NCI-H748 treated with DMSO at 0.1 percent for 48 hours (cell line): ENCODE measurements at regions not wholly inside any gene's neighbourhood (a gene's known extent, or its start where the extent isn't known, plus 50 kb on each side); places are given as distances from the start of the nearest gene placed in this dataset.
"Not testable (repeated sequence)": the region's sequence is repeated elsewhere in the genome, so short reads cannot be mapped to it uniquely, and the experiment has no call there.

Experiments
- DNase-seq: peaks from one replicate; lab custom pipeline; 2025; lab: John Stamatoyannopoulos, UW

DNA sequence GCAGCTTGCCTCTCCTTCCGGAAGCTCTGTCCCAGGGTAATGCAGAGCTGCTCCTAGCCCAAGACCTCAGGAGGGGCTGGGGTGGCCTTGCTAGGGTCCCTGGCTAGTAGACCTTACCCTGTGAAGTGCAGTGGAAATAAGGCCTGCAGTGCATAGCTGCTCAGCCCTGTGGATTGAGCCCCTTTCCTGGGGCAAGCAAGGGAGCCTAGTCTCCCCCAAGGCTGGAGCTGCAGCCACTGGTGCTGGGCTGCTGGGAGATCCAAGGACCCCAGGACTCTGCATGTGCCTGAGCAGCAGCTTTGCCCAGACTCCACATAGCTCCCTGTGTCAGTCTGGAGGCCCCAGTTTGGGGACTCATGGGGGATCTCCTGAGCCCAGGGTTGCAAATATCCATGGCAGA, 57.9 kb downstream of the FANCF start:
- DNase-seq = no peak

DNA sequence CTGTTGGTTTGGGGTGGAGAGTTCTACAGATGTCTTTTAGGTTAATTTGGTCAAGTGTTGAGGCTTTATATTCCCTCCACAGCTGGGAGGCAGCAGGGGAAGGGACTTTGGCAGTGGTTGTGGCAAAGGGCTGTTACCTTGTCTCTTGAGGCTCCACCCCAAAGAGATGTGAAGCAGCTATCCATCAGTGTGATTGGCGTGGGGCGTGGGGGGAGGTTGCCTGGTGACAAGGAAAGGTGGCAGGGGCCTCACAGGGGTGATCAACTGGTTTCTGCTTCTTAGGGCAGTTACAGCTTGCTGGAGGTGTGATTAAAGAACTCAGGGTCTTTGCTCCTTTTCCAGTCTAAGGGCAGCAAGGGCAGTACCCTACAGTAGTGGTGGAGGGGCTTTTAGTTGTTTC, 59.3 kb downstream of the FANCF start:
- DNase-seq = no peak

DNA sequence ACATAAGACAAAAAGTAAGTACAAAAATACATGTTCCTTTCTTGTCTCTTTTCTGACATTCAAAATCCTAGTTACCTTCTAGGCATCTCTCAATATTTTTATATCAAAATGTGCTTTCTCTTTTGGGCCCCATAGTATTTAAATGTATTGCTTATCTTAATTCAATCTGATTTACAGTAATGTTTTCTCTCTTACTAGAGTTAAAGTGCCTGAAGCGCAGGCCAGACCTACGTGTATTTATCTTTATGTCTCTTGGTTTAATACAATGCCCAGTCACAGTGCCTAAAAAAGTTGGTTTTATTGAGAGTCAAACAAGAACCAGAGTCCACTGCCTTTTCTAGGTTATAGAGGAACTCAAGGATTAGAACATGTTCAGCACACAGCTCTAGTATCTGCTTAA, 64.3 kb downstream of the FANCF start:
- no peak for DNase-seq

GRCh38 chr11:22559416-22559815, 66.2 kb downstream of the FANCF start:
- DNase-seq = no peak

DNA sequence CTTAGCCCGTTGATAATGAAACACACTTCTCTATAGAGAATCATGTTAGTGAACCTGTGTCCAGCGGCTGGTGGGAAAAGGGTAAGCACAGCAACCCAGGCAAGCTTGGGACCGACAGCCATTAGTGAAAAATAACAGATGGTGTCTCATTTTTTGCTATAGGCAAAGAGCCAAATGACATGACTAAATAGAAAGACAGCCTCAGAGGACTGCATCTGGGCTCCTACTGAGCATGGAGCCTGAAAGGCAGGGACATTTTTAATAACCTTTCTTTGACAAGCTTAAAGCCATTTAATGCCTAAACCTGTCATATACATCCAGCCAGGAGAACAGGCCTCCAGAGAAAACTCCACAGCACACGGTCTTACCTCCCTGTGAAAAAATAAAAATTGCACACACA, 67.0 kb downstream of the FANCF start:
- no peak for DNase-seq

DNA sequence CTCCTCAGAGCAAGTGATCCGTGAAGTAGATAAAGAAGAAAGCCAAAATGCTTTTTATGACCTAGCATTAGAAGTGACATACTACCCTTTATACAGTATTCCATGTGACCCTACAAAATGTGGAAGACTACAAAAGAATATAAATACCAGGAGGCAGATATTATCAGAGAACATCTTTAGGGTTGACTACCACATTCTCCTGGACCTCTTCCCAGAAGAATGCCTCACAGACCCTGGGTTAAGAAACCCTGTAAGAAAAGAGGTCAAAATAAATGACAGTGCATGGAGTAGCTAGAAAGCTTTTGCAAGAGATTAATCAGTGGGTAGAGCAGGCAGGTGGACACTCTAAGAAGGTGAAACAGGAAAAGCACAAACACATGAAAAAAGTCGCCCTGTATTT, 69.2 kb downstream of the FANCF start:
- DNase-seq = no peak

DNA sequence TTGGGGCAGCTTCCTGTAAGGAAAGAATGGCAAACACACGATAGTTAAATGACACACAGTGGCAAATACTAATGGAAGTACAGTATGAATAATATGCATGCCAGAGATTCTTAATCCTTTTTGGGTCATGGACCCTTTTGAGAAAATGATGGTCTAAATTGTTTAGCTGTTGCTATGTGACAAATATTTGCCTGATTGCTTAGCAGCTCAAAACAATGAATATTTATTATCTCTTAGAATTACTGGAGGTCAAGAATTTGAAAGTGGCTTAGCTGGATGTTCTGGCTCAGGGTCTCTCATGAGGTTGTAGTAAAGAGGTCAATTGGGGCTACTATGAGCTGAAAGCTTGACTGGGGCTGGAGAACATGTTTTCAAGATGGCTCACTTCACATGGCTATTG, 69.7 kb downstream of the FANCF start:
- DNase-seq = no peak

- no peak for DNase-seq
Measured at GRCh38 chr11:22554221-22554620, 71.4 kb downstream of the FANCF start.

DNA sequence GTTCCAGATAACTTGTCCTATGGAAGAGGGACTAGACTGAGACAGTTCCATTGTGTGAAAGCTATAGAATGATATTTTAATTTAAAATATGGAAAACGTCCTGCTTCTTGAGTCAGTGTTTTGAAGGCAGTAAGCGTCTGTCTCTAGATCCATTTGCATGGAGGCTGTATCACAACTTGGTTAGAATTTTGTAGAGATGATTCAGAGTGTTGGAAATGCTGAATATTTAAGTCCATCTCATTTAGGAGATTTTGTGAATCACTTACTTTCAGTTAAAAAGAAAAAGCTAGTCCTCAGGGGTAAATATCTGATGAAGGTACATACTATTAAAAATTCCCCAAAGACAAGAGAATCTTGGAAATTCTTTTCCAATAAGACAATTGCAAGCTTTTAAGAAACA, 72.7 kb downstream of the FANCF start:
- no peak for DNase-seq

GRCh38 chr11:22546746-22547145, 78.9 kb downstream of the FANCF start:
- DNase-seq = no peak

- no peak for DNase-seq
Measured at GRCh38 chr11:22543261-22543660, 82.4 kb downstream of the FANCF start.

GRCh38 chr11:22539821-22540256, 85.8 kb downstream of the FANCF start:
- DNase-seq = peak; percentile 15

- DNase-seq = no peak
Measured at GRCh38 chr11:22536071-22536470, 89.6 kb downstream of the FANCF start.

GRCh38 chr11:22528612-22529429, 96.8 kb downstream of the FANCF start:
- not testable (repeated sequence) for DNase-seq

DNA sequence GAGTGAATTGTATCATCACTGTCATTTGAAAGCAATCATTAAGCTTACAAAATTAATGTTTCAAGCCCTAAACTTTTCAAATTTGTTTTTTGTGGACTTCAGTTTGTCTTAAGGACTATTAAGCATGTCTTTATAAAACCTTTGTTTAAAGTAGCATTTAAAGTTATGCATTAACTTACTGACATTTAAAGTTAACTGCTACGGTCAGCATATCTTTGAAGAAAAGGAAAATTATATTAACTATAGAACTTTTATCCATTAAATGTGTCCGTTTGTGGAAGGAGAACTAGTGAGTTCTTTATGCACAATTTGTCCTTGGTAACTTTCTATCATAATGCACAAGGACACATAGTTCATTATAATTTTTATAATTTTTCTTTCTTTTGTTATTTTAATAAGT, 103.4 kb downstream of the FANCF start:
- DNase-seq = no peak

GRCh38 chr11:22521226-22521625, 104.4 kb downstream of the FANCF start:
- no peak for DNase-seq

GRCh38 chr11:22520521-22520920, 105.1 kb downstream of the FANCF start:
- no peak for DNase-seq

GRCh38 chr11:22518344-22518743, 107.3 kb downstream of the FANCF start:
- DNase-seq = not testable (repeated sequence)

- no peak for DNase-seq
Measured at GRCh38 chr11:22516111-22516510, 109.5 kb downstream of the FANCF start.

DNA sequence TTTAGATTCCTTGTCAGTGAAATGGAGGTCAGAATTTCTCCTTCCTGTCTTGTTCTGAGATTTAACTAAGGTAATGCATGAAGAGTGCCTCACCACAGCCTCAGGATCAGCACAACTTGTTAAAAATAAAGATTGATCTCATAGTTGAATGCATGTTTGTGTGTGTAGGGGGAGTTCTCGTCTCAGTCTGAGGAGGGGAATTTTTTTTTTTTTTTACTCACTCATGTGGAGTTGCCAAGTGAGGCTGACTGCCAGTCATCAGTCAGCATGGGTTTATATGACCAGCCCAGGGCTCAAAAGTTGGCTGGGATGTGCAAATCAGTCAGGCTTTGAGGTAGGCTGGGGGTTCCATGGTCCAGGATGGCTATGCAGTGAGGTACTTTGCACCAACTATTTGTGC, 113.2 kb downstream of the FANCF start:
- DNase-seq = no peak

DNA sequence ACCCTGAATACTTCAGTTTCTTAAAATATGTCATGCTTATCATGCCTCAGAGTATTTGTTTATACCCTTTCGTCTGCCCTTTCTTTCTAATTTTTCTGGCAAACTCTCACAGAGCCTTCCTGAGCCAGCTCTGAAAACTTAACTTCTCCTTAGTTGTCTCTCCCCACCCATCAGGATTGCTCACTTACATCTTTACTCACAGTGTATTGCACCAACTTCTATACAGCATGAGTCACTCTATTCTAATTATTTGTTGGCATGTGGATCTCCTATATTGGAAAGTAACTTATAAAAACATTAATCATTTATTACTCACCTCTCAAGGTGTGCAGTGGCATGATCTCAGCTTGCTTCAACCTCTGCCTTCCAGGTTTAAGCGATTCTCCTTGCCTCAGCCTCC, 114.9 kb downstream of the FANCF start:
- DNase-seq = no peak

DNA sequence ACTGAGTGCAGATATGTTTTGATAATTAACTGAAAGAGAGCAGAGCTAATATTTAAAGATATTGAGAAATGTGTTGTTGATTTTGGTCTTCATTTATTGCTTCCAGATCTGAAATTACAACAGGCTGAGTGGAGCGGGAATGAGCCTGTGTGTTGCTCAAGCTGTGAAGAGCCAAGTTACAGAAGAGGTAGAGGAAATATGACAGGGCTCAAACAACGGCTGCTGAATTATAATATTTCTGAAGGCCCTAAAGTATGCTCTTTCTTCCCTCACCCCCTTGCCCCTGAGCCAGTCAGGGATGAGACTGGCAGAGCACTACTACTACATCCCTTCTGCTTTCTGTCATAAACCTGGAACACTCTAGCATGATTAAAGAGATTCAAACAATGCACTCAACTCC, 115.6 kb downstream of the FANCF start:
- DNase-seq = no peak

- no peak for DNase-seq
Measured at GRCh38 chr11:22508665-22509064, 117.0 kb downstream of the FANCF start.

GRCh38 chr11:22497474-22497873, 128.1 kb downstream of the FANCF start:
- DNase-seq = no peak
